Neural crest cell (in vitro differentiated cells): ENCODE measurements at regions not wholly inside any gene's neighbourhood (a gene's known extent, or its start where the extent isn't known, plus 50 kb on each side); places are given as distances from the start of the nearest gene placed in this dataset.

Experiments used
- DNase-seq: peaks from one replicate; pipeline ENCODE4 v3.0.0; 2021; ENCODE audit warnings: low read depth, mixed read lengths, low spot score
- H3K27ac Mint-ChIP-seq: one replicate; pipeline ENCODE4 v1.8.0; 2021; ENCODE audit warnings: mild to moderate bottlenecking, mixed read lengths; ENCODE audit not compliant: unreplicated experiment
- H3K27me3 Mint-ChIP-seq: 2 replicates; pipeline ENCODE4 v1.8.0; 2021; ENCODE audit warnings: low read depth, mild to moderate bottlenecking, mixed read lengths
- H3K36me3 Mint-ChIP-seq: 2 replicates; pipeline ENCODE4 v1.8.0; 2021; ENCODE audit warnings: low read depth, mild to moderate bottlenecking, mixed read lengths
- H3K4me1 Mint-ChIP-seq: 2 replicates; pipeline ENCODE4 v1.8.0; 2021; ENCODE audit warnings: mixed read lengths
- H3K4me3 Mint-ChIP-seq: one replicate; pipeline ENCODE4 v1.8.0; 2021; ENCODE audit warnings: mild to moderate bottlenecking, mixed read lengths
- H3K9me3 Mint-ChIP-seq: 2 replicates; pipeline ENCODE4 v1.8.0; 2021; ENCODE audit warnings: mixed read lengths
- CTCF ChIP-seq: fragments of 200-600 bp; sonication (generic); conservative IDR thresholded peaks from 2 replicates; pipeline ENCODE4 v1.5.0; 2021; ENCODE audit warnings: antibody characterized with exemption, mild to moderate bottlenecking

GRCh38 chr2:118604371-118604770, 243.1 kb downstream of the EN1 start:
- H3K27ac Mint-ChIP-seq: no peak overlapping the region
- DNase-seq: no peak
- H3K4me3 Mint-ChIP-seq: no peak overlapping the region
- H3K36me3 Mint-ChIP-seq: no peaks in the 10 kb centered on the region
- H3K9me3 Mint-ChIP-seq: peaks cover 8% of the 10 kb centered on the region
- H3K4me1 Mint-ChIP-seq: no peaks in the 10 kb centered on the region
- no peak for TF ChIP-seq CTCF
- H3K27me3 Mint-ChIP-seq: peaks cover 32% of the 10 kb centered on the region

- TF ChIP-seq CTCF: no peak
Measured at GRCh38 chr2:118599141-118599540, 248.3 kb downstream of the EN1 start.

GRCh38 chr2:118596620-118597019, 250.8 kb downstream of the EN1 start:
- Mint-ChIP-seq H3K36me3 (peaks cover 5% of the 10 kb centered on the region), H3K4me1 (no peaks in the 10 kb centered on the region), H3K4me3 (no peak overlapping the region), H3K27me3 (peaks cover 11% of the 10 kb centered on the region), H3K9me3 (peaks cover 12% of the 10 kb centered on the region), H3K27ac (no peak overlapping the region)
- no peak for DNase-seq
- TF ChIP-seq CTCF: no peak

More at GRCh38 chr2:118599141-118599540, 248.3 kb downstream of the EN1 start:
- Mint-ChIP-seq H3K9me3 (peaks cover 15% of the 10 kb centered on the region), H3K4me1 (no peaks in the 10 kb centered on the region), H3K4me3 (no peak overlapping the region), H3K27me3 (peaks cover 21% of the 10 kb centered on the region), H3K36me3 (peaks cover 3% of the 10 kb centered on the region), H3K27ac (no peak overlapping the region)
- DNase-seq: no peak

- Mint-ChIP-seq H3K27ac (no peak overlapping the region), H3K4me1 (no peaks in the 10 kb centered on the region)
Measured at GRCh38 chr2:118593257-118593656, 254.2 kb downstream of the EN1 start.

GRCh38 chr2:118591223-118591622, 256.2 kb downstream of the EN1 start:
- Mint-ChIP-seq H3K4me3 (no peak overlapping the region), H3K4me1 (no peaks in the 10 kb centered on the region), H3K36me3 (peaks cover 2% of the 10 kb centered on the region), H3K27ac (no peak overlapping the region), H3K27me3 (peaks cover 4% of the 10 kb centered on the region), H3K9me3 (peaks cover 6% of the 10 kb centered on the region)
- no peak for DNase-seq
- TF ChIP-seq CTCF: no peak

More at GRCh38 chr2:118593257-118593656, 254.2 kb downstream of the EN1 start:
- Mint-ChIP-seq H3K4me3 (no peak overlapping the region), H3K9me3 (peaks cover 7% of the 10 kb centered on the region), H3K27me3 (peaks cover 4% of the 10 kb centered on the region), H3K36me3 (peaks cover 5% of the 10 kb centered on the region)
- TF ChIP-seq CTCF: no peak
- DNase-seq: no peak

- H3K27ac Mint-ChIP-seq: no peak overlapping the region
- no peak overlapping the region for H3K4me3 Mint-ChIP-seq
- H3K4me1 Mint-ChIP-seq: no peaks in the 10 kb centered on the region
- no peak for DNase-seq
- peaks cover 2% of the 10 kb centered on the region for H3K36me3 Mint-ChIP-seq
- TF ChIP-seq CTCF: no peak
- H3K9me3 Mint-ChIP-seq: no peaks in the 10 kb centered on the region
- H3K27me3 Mint-ChIP-seq: peaks cover 4% of the 10 kb centered on the region
Measured at GRCh38 chr2:118589721-118590120, 257.7 kb downstream of the EN1 start.
